ENCODE measurements at regions not wholly inside any gene's neighbourhood (a gene's known extent, or its start where the extent isn't known, plus 50 kb on each side); places are given as distances from the start of the nearest gene placed in this dataset.

GRCh38 chr2:118255771-118256372, 167.6 kb downstream of the INSIG2 start:
- DNase-seq (ENCODE audit: low read depth in 4 of 4, low spot score in 3 of 4) = no peak

DNA sequence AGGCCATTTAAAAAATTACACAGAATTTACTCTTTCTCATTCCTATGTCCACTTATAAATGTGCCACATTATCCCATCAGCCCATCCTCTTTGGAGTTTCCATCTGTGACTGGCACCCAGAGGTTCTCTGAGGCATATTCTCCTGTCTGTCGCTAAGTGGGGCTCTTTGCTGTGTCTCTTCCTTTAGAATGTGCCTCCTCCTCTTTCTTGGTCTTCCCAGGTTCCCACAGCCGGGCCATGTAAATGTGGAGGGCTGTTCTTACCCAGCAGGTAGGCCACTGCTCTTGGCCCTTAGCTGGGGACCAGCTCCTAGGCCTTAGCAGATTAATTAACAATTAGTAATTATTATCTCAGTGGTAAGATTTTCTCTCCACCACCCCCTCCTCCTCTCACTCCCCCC, 167.0 kb downstream of the INSIG2 start:
- DNase-seq (ENCODE audit: low read depth in 4 of 4, low spot score in 3 of 4) = no peak

DNA sequence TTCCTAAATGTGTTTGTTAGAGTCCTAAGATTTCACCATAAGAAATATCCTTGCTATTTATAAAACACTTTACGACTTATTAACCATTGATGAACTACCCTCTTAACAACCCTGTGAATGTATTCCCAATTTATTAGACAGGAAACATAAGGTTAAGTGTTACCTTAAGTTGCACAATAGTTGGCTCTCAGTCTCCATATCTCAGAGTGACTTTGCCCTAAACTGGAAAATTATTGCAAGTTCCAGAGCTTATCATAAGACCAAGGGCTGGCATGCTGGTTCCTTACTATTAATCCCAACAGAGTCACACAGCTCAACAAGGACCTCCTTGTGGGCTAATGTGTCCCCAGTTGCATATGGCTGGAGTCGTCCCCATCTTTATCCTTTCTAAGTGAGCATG, 165.8 kb downstream of the INSIG2 start:
- no peak for DNase-seq (ENCODE audit: low read depth in 4 of 4, low spot score in 3 of 4)

- peak in 3 of 4 donors; percentile 1 to 17 (median 10) for DNase-seq (ENCODE audit: low read depth in 4 of 4, low spot score in 3 of 4)
Measured at GRCh38 chr2:118251427-118251826, 163.2 kb downstream of the INSIG2 start.

GRCh38 chr2:118250463-118250862, 162.2 kb downstream of the INSIG2 start:
- no peak for DNase-seq (ENCODE audit: low read depth in 4 of 4, low spot score in 3 of 4)

- DNase-seq (ENCODE audit: low read depth in 4 of 4, low spot score in 3 of 4) = no peak
Measured at GRCh38 chr2:118250001-118250400, 161.7 kb downstream of the INSIG2 start.

DNA sequence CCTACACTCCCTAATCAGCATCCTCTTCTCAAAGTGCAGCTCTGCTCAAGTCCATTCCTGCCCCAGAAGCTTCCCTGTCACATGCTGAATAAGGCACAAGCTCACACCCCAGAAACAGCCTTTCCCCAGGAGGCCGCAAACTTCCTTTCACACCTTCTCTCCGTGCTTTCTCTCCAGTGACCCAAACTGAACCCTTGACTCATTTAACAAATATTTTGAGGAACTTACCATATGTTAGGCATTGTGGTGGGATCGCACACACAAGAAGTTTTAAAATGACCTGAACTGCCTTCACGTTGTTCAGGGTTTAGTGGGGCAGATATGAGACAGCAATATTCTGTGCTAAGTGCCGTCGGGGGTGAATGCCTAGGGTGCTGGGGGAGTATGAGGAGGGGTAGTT, 161.3 kb downstream of the INSIG2 start:
- no peak for DNase-seq (ENCODE audit: low read depth in 4 of 4, low spot score in 3 of 4)

- DNase-seq (ENCODE audit: low read depth in 4 of 4, low spot score in 3 of 4) = no peak
Measured at GRCh38 chr2:118246726-118247125, 158.5 kb downstream of the INSIG2 start.

DNA sequence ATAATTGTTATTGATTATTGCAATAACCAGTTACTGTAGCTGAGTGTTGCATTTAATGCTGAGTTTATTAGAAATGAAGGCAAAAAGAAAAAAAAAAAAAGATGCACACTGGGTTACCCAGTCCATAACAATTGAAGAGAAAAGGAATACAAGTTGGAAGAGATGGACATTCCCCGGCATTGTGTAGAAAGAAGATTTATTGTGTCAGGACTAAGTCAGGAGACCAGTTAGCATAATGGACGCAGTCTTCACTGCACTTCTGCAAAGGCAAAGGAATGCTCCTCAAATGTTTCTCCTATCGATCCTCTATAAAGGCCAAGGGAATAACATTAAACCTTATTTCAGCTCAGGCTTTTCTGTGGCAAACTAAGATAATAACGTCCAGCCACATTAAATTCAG, 157.8 kb downstream of the INSIG2 start:
- no peak for DNase-seq (ENCODE audit: low read depth in 4 of 4, low spot score in 3 of 4)

DNA sequence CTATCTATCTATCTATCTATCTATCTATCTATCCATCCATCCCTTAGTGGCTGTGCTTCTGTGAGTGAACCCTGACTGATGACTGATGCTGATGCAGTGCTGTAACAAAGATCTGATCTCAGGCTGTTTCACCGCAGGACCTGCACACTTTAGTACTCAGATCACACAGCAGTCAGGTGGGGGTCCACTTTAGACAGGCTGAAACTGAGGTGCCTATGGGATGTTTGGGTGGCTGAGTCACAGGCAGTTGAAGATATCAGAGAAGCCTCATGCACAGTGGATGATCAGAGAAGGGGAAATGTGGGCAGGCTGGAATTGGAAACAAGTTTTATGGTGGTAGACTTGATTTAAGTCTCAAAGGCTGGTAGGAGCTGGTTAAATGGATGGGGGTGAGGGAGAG, 156.4 kb downstream of the INSIG2 start:
- no peak for DNase-seq (ENCODE audit: low read depth in 4 of 4, low spot score in 3 of 4)

- DNase-seq (ENCODE audit: low read depth in 4 of 4, low spot score in 3 of 4) = no peak
Measured at GRCh38 chr2:118243031-118243430, 154.8 kb downstream of the INSIG2 start.

DNA sequence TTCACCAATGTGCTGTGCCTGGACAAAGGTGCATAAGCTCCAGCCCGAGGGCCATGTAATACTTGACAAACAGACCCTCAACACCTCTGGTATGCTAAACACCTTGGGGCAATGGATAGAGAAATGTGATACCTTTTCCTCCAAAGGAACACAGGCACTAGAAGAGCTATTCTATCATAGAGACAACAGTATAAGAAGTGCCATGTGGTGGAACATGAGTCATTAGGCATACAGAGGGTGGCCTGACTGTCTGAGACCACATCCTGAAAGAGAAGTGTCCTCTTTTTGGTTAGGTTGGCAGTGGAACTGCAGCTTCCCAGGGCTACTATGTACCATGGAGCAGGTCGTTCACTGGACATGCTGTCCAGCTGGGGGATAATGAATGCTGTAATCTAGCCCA, 153.9 kb downstream of the INSIG2 start:
- no peak for DNase-seq (ENCODE audit: low read depth in 4 of 4, low spot score in 3 of 4)

GRCh38 chr2:118241128-118241527, 152.9 kb downstream of the INSIG2 start:
- DNase-seq (ENCODE audit: low read depth in 4 of 4, low spot score in 3 of 4) = no peak

DNA sequence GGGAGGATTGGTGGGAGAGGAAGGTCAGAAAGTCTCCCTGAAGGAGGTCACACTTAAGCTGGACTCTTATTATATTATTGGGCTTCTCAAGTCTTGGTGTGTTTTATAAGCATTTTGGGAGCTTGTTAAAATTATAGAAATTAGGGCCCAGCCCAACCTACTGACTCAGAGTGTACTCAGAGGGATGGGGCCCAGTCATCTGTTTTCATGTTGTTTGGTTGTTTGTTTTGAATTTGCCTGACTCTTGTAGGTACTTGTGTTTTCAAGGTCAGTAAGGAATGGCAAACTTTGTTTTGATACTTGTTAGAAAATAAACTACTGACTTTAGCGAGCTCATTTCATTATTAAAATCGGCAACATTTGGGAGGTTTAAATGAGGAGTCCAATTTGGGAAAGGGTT, 152.0 kb downstream of the INSIG2 start:
- DNase-seq (ENCODE audit: low read depth in 4 of 4, low spot score in 3 of 4) = no peak

DNA sequence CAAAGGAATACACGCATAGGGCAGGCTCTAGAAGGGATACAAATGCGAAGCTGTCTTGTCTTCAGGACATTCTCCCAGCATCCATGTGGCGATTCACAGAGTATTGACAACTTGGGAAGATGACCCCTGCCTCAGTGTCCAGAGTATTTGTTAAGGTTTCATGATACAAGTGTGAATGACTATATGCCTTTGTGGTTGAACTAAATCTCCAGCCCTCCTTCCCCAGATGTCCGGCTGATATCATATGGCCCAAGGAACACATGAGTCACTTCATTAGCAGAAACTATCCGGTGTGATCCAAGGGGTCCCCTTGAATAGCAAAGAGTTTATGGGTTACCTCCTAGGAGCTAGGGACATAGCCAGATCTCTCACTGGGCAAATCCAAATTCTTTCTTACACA, 151.0 kb downstream of the INSIG2 start:
- DNase-seq (ENCODE audit: low read depth in 4 of 4, low spot score in 3 of 4) = no peak

- no peak for DNase-seq (ENCODE audit: low read depth in 4 of 4, low spot score in 3 of 4)
Measured at GRCh38 chr2:118237451-118237850, 149.2 kb downstream of the INSIG2 start.

GRCh38 chr2:118232796-118233195, 144.5 kb downstream of the INSIG2 start:
- no peak for DNase-seq (ENCODE audit: low read depth in 4 of 4, low spot score in 3 of 4)

DNA sequence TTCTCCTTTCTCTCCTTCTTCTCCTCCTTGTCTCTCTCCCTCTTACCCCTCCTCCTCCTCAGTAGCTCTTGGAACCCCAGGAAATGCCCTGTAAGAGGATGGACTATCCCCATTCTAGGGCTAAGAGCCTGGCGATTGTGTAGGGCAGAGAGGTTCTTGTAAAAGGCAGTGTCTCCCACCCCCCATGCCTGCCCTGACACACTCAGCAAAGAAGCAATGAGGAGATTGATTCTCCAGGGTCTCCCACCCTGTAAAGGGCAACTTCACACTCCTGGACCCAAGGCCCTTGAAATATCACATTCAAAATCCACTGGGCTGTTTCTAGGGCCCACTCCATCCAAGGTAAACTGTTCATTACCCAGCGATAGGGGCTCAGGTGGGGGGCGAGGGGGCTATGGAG, 144.1 kb downstream of the INSIG2 start:
- DNase-seq (ENCODE audit: low read depth in 4 of 4, low spot score in 3 of 4) = no peak

DNA sequence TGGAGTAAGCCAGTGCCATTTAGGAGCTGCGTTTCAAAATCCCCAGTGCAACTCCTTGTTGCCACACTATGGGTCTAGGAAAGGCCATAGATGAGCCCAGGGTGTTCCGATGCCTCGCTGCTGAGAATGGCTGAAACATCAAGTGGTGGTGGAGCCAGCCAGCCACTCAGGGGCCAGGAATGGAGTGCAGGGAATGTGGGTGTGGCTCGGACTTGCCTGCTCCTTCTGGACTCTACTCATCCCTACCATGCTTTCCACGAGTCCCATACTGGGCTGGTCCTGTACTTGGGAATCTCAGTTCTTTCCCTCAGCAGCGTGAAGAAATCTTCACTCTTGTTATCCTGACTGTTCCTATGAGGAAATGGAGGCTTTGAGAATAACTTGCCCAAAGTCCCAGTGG, 143.5 kb downstream of the INSIG2 start:
- no peak for DNase-seq (ENCODE audit: low read depth in 4 of 4, low spot score in 3 of 4)

DNA sequence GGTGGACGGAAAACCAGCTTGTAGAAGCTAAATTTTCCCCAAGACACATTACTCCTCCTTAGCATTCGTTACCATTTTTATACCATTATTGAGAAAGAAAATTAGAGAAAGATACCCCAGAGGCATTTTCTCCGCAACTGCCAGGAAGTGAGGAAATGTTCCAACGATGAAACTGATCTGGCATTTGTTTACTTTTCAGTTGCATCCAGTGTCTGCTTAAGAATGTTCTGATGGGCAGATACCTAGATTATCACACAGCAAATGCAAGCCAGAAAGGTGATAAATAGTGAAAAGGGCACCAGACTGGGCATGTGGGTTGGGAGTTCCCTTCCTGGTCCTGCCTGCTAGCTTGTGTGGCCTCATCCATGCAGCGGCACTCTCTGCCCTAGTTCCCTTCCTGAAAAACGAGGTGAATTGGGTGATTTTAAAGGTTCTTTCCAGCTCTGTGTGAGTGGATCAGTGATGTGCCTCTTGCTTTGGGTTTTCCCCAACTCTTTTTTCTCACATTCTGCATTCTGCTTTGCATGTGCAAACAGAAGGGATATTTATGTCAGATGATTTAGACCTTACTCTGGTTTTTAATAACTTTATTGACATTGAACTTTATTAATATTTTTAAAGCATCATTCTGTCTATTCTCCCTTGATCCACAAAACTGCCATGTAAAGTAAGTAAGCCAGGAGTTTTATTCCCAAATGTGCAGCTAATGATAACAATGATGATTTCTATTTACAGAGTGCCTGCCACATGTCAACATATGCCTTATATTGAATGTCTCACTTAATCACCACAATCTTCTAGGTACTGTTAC, 139.6 kb downstream of the INSIG2 start:
- no peak for DNase-seq (ENCODE audit: low read depth in 4 of 4, low spot score in 3 of 4)

GRCh38 chr2:118225666-118226065, 137.4 kb downstream of the INSIG2 start:
- no peak for DNase-seq (ENCODE audit: low read depth in 4 of 4, low spot score in 3 of 4)

- no peak for DNase-seq (ENCODE audit: low read depth in 4 of 4, low spot score in 3 of 4)
Measured at GRCh38 chr2:118224895-118225311, 136.6 kb downstream of the INSIG2 start.
